Fibroblast of upper back skin (primary cell): ENCODE measurements at regions not wholly inside any gene's neighbourhood (a gene's known extent, or its start where the extent isn't known, plus 50 kb on each side); places are given as distances from the start of the nearest gene placed in this dataset.
"Not testable (repeated sequence)": the region's sequence is repeated elsewhere in the genome, so short reads cannot be mapped to it uniquely, and the experiment has no call there.

Experiments used
- DNase-seq: peaks from one replicate; pipeline ENCODE4 v3.0.0-alpha.2; 2013

- not testable (repeated sequence) for DNase-seq
Measured at GRCh38 chr10:45056806-45057205, 56.1 kb downstream of the ZNF22 start.

DNA sequence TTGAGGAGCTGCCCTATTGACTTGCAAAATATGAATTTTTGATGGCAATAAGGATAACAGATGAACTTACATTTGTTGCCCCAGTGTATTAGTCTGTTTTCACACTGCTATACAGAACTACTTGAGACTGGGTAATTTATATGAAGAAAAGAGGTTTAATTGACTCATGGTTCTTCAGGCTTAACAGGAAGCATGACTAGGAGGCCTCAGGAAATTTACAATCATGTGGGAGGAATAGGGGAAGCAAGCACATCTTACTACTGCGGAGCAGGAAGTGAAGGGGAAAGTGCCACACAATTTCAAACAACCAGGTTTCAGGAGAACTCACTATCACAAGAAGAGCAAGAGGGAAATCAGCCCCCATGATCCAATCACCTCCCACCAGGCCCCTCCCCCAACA lies 57.9 kb downstream of the ZNF22 start:
- no peak for DNase-seq

DNA sequence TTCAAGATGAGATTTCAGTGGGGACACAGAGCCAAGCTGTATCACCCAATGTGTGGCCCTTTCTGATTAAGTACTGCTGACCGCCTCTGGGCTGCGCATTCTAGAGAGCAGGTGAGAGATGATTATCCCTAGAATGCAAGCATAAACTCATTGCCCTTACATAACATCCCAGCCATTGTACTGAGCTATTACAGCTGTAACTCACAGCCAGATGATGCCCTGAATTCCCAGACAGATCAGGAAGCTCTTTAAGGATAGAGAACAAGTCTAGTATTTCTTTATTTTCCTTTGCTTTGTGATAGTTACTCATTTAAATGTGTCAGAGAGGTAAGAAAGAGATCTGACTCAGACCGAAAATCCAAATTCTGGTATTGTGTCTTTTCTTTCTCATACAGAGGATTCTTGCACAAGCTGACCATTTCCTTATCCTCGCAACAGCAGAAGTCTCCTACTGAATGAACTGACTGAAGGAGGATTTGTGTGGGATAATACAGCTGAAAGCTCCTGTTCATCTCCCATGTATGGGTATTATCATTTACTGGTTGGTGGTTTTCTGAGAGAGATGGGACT lies 58.4 kb downstream of the ZNF22 start:
- no peak for DNase-seq

DNA sequence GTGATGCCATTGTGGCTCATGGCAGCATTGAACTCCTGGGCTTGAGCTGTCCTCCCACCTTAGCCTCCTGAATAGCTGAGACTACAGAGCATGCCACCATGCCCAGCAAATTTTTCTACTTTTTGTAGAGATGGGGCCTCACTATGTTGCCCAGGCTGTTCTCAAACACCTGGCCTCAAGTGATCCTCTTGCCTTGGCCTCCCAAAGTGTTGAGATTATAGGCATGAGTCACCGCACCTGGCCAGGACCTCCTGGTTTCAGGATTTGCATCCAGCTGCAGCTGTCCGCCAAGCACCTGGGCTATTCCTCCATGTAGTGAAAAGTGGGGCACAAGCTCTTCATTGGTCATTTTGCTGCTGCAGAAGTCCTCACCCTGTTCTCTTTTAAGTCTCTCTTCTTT lies 58.9 kb downstream of the ZNF22 start:
- DNase-seq = no peak

DNA sequence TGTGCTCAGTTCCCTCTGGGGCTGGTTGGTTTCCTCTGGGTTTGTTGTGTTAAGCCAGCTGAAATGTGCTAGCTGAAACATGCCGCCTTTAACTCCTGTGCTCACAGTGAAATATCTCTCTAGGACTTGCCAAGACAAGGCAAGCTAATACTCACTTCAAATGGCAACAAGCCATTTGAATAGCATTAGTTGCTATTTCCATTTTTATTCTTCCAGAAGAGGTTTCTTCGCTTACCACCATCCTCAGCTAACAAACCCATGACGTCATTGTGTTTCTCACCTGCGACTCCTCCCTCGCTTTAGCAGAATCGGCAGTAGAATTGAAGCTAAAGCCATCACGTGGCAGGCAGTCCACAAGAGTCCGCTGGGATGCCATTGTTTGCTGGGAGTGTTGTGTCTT lies 61.3 kb downstream of the ZNF22 start:
- DNase-seq = no peak

GRCh38 chr10:45063591-45064231 lies 63.0 kb downstream of the ZNF22 start:
- no peak for DNase-seq

DNA sequence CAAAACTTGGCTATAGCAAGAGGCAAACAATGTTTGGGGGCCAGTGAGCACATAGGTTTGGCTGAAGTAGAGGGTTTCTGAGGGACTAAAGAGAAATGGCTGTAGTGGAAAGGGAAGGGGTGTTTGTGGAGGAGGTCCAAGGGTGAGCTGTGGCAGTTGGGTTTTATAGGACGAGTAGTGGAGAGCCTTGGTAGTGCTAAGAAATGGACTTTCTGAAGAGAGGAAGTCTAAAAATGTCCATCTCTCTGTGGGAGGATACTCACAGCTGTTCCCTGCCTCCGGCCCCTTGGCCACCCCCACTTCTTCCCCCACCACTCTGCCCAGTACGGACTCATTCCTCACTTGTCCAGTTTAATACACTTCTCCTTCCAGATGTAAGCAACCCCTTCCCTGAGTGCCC lies 64.3 kb downstream of the ZNF22 start:
- no peak for DNase-seq

DNA sequence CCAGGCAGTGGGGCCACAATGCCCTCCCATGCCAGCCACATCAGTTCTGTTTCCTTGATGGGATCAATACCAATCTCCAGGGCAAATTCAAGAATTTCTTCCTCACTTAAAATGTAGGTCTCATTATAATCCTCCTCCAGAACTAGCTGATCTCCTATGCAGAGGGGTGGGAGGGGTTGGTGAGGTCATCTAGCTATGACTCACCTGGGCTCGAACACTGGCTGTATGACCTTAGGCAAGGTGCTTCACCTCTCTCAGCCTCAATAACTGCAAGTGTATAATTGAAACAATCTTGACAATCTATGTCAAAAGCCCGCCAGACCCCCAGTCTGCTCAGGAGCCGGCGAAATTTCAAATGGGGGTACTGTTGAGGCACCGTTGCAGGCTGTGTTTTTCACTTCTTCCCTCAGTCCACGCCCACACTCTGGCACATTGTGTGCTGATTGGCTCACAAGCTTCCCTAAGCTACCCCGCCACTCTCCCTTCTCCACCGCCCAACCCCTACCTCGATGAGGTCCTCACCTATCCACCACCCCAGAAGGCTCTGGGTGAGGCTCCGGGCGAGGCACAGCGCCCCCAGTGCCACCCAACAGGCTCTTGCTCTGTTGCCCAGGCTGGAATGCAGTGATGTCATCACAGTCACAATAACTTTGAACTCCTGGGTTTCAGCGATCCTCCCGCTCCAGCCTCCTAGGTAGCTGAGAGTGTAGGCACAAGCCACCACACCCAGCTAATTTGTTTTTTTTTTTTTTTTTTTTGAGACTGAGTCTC lies 70.5 kb downstream of the ZNF22 start:
- no peak for DNase-seq

GRCh38 chr10:45075216-45075615 lies 74.5 kb downstream of the ZNF22 start:
- DNase-seq = no peak

- no peak for DNase-seq
Measured at GRCh38 chr10:45075826-45076380, 75.2 kb downstream of the ZNF22 start.

DNA sequence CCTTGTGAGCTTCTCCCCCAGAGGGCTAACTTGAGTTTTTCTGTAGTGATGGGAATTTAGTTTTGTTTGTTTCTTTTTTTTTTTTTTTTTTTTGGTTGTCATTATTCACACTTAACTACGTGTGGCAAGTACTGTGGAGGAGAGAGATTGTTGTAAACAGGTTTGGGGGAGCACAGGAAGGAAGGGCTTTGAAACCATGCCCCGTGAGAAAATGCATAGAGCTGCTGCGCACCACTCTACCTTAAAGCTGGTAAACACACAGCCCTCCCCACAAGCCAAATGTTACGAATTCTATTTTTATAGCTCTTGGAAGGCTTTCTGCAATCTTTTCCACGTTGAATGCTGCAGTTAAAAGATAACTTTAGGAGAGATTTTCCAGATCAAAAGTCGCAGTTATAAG lies 76.2 kb downstream of the ZNF22 start:
- no peak for DNase-seq

DNA sequence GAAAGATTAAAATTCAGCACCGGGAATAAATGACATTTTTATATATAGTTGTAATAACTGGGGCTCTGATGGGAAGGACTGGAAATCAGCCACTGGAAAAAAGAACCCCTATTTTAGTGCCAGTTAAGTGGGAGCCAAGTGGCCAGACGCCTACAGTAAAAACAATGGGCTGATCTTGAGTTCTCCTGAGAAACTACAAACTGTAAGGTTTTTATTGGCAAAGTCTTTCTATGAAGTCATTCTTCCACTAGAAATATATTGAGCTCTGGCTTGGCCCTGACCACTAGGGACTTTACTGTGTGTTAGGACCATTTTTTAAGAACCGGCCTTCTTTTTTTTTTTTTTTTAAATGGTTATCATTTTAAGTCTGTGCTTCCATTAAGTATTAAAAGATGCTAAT lies 79.6 kb downstream of the ZNF22 start:
- no peak for DNase-seq

GRCh38 chr10:45082176-45082575 lies 81.5 kb downstream of the ZNF22 start:
- no peak for DNase-seq

GRCh38 chr10:45091968-45092367 lies 91.2 kb downstream of the ZNF22 start:
- DNase-seq = no peak

DNA sequence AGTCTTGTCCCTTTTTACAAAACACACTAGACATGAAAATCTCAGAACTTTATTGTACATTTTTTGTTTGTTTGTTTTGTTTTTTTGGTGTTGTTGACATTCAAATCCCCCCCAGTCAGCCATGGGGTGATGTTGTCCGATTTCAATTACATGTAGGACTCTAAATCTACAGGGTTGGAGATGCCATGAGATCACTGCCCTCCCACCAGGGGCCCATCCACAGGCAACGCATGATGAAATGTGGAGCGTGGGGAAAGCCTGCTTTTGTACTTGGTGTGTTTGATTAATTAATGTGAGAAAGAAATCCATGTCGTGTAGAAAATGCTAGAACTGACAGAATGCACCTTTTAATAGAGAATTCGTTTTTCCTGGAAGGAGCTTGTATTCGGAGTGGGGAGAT lies 93.2 kb downstream of the ZNF22 start:
- DNase-seq = no peak

GRCh38 chr10:45095286-45095685 lies 94.6 kb downstream of the ZNF22 start:
- DNase-seq = no peak

DNA sequence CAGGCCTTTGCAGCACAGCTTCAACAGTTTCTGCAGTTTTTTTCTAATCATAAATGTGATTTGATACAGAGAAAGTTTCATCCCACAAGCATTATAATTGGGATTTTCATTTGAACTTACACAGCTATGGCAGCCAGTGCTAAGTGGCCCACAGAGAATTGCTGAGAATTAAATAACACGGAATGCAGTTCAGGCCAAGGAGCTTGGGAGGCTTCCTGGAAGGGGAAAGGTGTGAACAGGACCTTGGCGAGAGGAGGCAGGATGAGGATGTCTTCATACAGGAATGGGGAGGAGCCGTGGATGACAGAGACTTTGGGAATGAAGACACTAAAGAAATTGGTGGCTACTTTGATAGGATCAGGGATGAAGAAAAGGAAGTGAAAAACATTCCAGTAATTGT lies 95.3 kb downstream of the ZNF22 start:
- no peak for DNase-seq

DNA sequence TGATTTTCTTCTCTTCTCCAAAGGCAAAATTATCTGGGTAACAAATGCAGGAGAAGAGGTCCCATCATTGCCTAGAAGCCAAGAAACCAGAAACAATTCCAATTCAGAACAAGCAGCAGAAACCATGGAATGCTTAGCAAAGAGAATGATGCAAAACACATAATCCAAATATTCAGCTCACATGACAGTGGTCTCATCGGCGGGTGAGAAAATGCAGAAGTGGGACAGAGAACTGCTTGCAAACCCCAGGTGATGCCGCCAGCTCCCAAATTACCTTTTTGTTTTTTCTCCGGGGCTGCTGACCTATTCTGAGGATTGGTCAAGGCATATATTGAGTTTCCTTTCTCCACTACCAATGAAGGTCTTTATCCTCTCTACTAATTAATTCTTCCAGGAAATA lies 99.7 kb downstream of the ZNF22 start:
- DNase-seq = no peak

DNA sequence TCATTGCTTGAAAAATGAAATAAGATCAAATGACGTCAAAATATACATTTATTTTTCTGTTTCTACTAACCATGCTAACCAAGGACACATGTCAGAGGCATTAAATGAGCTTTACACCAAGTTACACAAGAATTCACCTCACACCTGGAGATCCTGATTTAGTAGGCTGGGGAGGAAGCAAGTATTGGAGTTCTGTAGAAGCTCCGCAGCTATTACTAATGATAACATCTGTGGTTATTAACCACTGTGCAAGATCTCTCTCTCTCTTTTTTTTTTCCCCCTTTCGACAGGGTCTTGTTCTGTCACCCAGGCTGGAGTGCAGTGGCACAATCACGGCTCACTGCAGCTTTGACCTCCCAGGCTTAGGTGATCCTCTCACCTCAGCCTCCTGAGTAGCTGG lies 104.0 kb downstream of the ZNF22 start:
- no peak for DNase-seq

DNA sequence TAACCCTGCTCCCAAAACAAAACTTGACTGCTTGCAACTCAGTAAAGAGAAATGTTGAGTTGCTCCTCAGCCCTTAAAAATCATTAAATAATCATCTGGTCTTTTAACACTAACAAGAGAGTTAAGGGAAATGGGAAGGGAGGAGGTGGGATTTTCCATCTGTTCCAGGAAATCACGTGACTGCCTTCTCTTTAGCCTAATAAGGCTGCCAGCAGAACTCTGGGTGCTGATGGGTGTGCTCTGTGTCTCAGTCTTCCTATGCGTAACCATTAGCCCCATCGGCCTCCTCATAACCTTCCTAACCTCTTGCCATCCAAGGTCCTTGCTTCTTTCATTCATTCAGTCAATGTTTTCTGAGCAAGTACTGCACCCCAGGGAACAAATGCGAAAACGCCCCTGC lies 104.6 kb downstream of the ZNF22 start:
- DNase-seq = not testable (repeated sequence)

GRCh38 chr10:45106236-45106856 lies 105.6 kb downstream of the ZNF22 start:
- no peak for DNase-seq

GRCh38 chr10:45111509-45111908 lies 110.8 kb downstream of the ZNF22 start:
- DNase-seq = no peak

DNA sequence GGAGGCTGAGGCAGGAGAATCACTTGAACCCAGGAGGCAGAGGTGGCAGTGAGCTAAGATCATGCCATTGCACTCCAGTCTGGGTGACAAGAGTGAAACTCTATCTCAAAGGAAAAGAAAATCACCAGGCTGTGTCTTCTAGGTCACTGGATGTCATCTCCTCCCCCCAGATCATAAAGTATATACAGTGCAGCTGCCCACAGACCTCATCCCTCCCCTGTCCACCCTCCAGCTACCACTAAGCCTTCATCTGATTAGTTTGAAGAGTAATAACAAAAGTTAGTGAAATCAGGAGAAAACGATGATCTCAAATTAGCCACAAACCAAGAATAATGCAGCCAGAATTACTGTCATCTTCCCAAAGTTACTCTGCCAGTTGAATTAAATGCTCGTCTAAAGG lies 117.2 kb downstream of the ZNF22 start:
- not testable (repeated sequence) for DNase-seq

GRCh38 chr10:45118929-45119328 lies 118.2 kb downstream of the ZNF22 start:
- DNase-seq = no peak
